HG02884 (cell line): ENCODE measurements at regions not wholly inside any gene's neighbourhood (a gene's known extent, or its start where the extent isn't known, plus 50 kb on each side); places are given as distances from the start of the nearest gene placed in this dataset.

ENCODE experiments used
- ATAC-seq: cut with Tn5 transposase; IDR thresholded peaks from one replicate; pipeline ENCODE4 v1.9.1; 2021; ENCODE audit warnings: mild to moderate bottlenecking, moderate library complexity; ENCODE audit not compliant: unreplicated experiment

DNA sequence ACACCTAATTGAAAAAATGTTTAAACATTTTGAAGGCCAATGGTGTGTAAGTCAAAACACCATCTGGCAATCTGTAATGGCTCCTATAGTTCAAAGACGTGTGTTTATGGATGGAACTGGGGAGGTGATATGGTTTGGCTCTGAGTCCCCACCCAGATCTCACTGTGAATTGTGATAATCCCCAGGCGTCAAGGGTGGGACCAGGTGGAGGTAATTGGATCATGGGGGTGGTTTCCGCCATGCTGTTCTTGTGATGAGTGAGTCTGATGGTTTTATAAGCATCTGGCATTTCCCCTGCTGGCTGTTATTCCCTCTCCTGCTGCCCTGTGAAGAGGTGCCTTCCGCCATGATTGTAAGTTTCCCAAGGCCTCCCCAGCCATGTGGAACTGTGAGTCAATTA is 52.2 kb downstream of the ADRA2C start:
- no peak for ATAC-seq

GRCh38 chr4:3819210-3819919 is 53.2 kb downstream of the ADRA2C start:
- no peak for ATAC-seq

DNA sequence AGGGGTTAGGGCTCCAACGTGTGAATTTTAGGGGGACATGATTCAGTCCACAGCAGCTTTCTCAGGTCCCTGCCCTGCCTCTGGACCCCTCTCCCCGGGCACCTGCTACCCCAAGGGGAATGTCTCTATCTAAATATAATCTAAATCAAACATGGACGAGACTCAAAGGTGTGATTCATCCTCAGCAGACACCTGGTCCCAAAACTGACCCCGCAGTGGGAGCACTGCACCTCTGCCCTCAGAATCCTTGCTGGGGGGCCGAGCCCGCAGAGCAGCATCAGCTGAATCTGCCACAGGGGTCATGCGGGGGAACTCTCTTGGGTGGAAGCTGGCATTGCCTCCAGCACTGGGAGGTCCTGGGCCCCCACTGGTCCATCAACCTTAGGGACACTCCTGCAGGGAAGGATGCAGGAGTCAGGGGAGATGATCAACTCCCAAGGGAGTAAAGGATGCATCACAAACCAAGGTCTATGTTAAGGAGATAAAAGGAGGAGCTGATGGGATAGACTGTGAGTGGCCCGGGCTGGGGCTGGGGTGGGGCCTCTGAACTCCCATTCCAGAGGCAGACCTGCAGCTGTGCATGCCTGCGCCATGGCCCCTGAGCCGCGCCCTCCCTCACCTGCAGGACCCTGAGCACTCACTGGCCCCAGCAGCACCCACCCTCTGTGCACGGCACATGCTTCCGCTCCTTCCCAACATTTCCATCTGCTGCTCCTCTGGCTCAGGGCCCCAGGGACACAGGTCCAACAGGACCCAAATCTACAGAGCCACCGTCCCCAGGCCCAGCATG is 54.0 kb downstream of the ADRA2C start:
- no peak for ATAC-seq

DNA sequence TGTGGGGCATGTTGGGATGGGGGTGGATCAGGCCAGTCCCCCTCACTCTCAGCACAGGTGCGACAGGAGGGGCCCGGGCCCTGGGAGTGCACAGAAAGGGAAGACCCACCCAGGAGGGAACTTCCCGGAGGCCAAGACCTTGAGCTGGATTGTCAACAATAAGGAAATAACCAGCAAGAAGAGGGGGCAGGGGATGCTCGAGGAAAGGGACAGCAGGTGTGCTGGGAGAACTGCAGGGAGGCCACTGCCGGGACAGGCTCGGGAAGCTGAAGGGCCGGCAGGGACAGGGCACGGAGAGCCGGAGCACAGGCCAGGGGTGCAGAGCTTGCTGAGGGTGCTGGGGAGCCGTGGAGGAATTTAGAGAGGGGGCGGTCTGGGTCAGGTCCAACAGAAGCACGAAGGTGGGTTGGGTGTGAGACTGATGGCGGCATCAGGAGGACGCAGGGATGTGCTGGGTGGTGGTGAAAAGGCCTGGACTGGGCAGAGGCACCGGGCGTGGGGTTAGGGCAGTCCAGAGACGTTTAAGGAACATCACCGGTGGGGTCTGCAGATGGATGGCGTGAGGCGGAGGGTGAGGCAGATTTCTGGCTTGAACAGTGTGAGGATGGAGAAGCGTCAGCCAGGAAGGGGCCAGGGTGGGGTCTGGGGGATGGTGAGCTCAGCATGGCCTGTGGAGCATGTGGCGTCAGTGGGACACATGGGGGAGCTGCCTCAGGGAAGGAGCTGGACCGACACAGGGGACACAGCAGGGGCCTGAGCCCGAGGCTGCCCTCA is 54.8 kb downstream of the ADRA2C start:
- no peak for ATAC-seq

DNA sequence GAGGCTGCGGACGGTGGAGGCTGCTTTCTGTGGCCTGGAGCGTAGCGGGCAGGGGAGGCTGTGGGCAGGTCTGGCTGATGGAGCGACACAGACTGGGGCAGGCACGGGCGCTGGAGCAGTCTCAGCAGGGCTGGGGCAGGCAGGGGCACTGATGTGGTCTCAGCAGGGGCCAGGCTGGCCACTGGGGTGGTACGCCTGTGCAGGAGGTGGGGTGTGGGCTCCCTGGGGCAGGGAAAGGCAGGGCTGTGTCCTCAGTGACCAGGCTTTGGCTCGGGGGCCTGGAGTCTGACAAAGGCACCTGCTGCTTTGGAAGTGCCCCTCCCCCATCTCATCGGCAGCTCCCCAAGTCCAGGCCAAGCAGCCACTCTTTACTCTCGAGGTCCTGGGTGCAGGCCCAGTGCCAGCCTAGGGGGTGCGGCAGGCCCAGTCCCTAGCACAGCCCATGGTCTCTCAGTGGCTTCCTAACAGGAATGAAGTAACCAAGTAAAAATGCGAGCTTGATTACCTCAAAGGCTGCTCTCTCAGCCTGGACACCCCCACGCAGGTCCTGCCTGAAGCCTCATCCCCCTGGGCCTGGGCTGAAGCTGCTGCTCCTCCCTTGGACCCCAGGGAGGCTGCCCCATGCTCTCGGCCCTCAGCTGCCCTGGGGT is 55.5 kb downstream of the ADRA2C start:
- ATAC-seq = no peak

GRCh38 chr4:3822230-3822947 is 56.2 kb downstream of the ADRA2C start:
- ATAC-seq = no peak

DNA sequence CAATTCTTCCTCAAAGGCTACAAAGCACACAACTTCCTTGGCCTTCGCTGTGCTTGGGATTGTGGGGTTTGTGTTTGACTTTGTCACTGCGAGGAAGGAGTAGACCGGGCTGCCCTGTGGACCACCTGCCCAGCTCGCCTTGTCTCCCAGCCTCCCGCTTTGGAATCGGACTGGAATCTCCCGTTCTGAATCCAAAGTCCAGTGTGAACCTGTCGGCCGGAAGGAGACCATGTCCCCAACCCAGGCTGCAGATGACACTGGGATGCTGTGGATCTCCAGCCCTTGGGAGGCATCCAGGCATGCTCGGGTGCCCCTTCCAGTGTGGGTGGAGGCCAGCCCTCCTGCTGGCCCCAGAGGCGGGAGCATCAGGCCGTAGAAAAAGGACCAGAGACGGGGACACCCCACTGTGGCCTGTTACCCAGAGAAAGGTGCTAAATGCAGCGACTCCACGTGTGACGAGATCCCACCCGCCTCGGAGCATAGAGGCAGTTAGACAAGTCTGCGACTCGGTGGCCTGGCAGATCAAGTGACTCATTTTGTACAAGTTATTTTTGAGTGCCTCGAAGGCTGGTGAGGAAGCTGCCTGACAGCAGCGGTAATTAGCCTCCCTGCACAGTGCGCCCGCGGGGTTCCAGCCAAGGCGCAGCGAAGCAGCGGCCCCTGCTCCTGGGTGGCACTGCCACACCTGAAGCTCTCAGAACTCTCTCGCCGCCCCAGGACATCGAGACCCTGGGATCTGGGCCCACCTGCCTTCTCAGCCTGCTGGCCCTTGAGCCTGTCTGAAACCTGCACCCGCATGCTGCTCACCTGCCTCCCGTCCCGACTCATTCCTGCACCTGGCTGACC is 57.5 kb downstream of the ADRA2C start:
- ATAC-seq = no peak

GRCh38 chr4:3824521-3825270 is 58.5 kb downstream of the ADRA2C start:
- ATAC-seq = no peak

- ATAC-seq = no peak
Measured at GRCh38 chr4:3825530-3825929, 59.3 kb downstream of the ADRA2C start.

- ATAC-seq = no peak
Measured at GRCh38 chr4:3826247-3827172, 60.3 kb downstream of the ADRA2C start.

- no peak for ATAC-seq
Measured at GRCh38 chr4:3827616-3828492, 61.7 kb downstream of the ADRA2C start.

DNA sequence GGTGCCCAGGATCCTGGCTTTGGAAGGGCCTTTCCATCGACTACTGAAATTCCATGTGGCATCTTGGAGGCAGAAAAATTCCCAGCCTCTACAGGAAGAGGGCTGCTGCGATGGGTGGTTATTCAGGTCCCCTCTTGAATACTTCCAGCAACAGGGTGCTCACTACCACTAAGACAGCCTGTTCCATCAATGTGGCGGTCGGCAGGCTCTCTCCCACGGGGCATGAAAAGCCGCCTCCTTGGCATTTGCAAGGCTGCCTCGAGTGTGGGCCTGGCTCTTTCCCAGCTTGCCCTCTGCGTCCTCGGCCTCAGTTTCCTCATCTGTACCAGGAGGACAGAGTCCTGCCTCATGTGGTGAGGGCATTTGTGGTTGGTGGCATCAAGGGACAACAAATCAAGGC is 62.4 kb downstream of the ADRA2C start:
- no peak for ATAC-seq

GRCh38 chr4:3829211-3829955 is 63.2 kb downstream of the ADRA2C start:
- ATAC-seq = no peak

DNA sequence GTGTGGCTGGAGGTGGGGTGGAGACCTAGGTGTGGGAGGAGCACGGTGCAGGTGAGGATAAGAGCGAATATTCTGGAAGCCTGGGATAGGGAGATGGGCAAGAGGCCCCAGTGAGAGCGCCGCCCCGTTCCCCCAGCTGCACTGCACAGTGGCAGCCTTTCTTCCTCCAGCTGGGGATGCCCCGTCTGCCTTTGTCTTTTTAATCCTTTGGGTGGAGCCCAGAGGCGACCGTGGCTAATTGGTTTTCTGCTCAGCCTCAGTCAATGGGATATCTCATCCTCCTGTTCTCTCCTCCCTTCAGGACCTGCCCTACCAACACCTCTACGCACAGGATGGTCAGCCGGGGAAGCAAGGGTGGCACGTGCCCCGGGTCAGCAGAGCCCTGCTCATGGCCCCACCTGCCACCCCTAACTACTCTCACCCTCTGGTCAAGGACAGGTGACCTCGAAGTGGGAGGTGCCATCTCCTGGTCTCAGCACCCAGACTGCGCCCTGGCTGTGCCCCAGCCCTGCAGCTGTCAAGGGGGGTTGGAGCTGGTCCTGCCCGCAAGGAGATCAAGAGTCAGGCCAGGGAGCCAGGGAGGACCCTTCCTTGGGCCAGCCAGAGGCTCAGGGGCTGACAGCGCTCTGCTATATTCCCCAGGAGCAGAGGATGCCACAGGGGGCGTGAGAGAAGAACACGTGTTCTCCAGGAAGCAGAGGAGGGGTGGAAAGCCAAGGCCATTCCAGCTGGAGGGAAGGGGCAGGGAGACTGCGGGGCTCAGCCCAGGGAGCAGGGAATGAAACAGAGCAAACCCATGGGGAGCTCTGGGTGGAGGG is 64.0 kb downstream of the ADRA2C start:
- ATAC-seq = no peak

GRCh38 chr4:3830774-3831528 is 64.8 kb downstream of the ADRA2C start:
- no peak for ATAC-seq
